LoVo (cell line): ENCODE measurements at regions not wholly inside any gene's neighbourhood (a gene's known extent, or its start where the extent isn't known, plus 50 kb on each side); places are given as distances from the start of the nearest gene placed in this dataset.
"Not testable (repeated sequence)": the region's sequence is repeated elsewhere in the genome, so short reads cannot be mapped to it uniquely, and the experiment has no call there.

Experiments used
- DNase-seq: peaks from one replicate; pipeline ENCODE4 v3.0.0-alpha.2; 2016; ENCODE audit warnings: low spot score

- DNase-seq, result no peak
These were observed 108.6 kb downstream of the ZMAT1 start for GRCh38 chrX:101823236-101823635.

- not testable (repeated sequence) for DNase-seq
These were observed 114.1 kb downstream of the ZMAT1 start for GRCh38 chrX:101817739-101818138.

GRCh38 chrX:101813200-101813599 is 118.6 kb downstream of the ZMAT1 start:
- no peak for DNase-seq

GRCh38 chrX:101803451-101803850 is 128.4 kb downstream of the ZMAT1 start:
- DNase-seq, result no peak

GRCh38 chrX:101799387-101799786 is 132.4 kb downstream of the ZMAT1 start:
- peak; percentile 57 for DNase-seq

- no peak for DNase-seq
These were observed 128.3 kb upstream of the ARMCX2 start for GRCh38 chrX:101787934-101788333.

- no peak for DNase-seq
These were observed 125.5 kb upstream of the ARMCX2 start for GRCh38 chrX:101785142-101785541.

- not testable (repeated sequence) for DNase-seq
These were observed 120.8 kb upstream of the ARMCX2 start for GRCh38 chrX:101780421-101780820.

GRCh38 chrX:101774340-101774739 is 114.7 kb upstream of the ARMCX2 start:
- DNase-seq, result no peak

- no peak for DNase-seq
These were observed 104.9 kb upstream of the ARMCX2 start for GRCh38 chrX:101764538-101764937.

- DNase-seq, result no peak
These were observed 99.3 kb upstream of the ARMCX2 start for GRCh38 chrX:101759000-101759399.

- DNase-seq, result no peak
These were observed 91.1 kb upstream of the ARMCX2 start for GRCh38 chrX:101750744-101751143.

- no peak for DNase-seq
These were observed 89.8 kb upstream of the ARMCX2 start for GRCh38 chrX:101749436-101749835.

GRCh38 chrX:101745046-101745445 is 85.4 kb upstream of the ARMCX2 start:
- DNase-seq, result no peak

GRCh38 chrX:101744085-101744484 is 84.4 kb upstream of the ARMCX2 start:
- DNase-seq, result no peak

GRCh38 chrX:101740642-101741041 is 81.0 kb upstream of the ARMCX2 start:
- no peak for DNase-seq

- DNase-seq, result not testable (repeated sequence)
These were observed 79.2 kb upstream of the ARMCX2 start for GRCh38 chrX:101738867-101739266.

GRCh38 chrX:101738411-101738810 is 78.8 kb upstream of the ARMCX2 start:
- DNase-seq, result not testable (repeated sequence)

GRCh38 chrX:101736651-101737050 is 77.0 kb upstream of the ARMCX2 start:
- DNase-seq, result no peak

- DNase-seq, result no peak
These were observed 73.2 kb upstream of the ARMCX2 start for GRCh38 chrX:101732870-101733269.

- DNase-seq, result no peak
These were observed 70.3 kb upstream of the ARMCX2 start for GRCh38 chrX:101729986-101730385.
